ENCODE measurements at regions not wholly inside any gene's neighbourhood (a gene's known extent, or its start where the extent isn't known, plus 50 kb on each side); places are given as distances from the start of the nearest gene placed in this dataset.

DNA sequence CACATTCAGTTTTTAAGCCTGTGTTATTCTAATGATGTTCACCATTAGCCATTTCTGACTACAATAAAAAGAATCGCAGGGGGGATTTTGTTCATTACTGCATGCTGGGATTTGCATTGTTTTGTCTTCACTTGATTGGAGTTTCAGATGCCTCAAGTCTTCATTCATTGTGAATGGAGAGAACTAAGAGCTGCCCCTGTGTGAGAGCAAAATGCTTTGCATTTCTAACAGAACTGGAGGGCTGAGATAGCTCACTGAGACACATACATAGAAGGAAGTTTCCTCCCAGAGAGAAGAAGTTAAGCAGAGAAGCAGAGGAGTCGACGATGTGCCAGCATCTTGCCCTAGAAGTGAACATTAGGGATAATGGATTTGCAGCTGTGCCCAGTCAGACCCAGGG is 113.5 kb upstream of the GATB start:
- H3K27me3 ChIP-seq = no peaks in the 10 kb centered on the region
- no peaks in the 10 kb centered on the region for H3K9me3 ChIP-seq
- H3K4me1 ChIP-seq = no peaks in the 10 kb centered on the region
- H3K4me3 ChIP-seq = no peak overlapping the region
- H3K27ac ChIP-seq = no peak overlapping the region
- TF ChIP-seq CTCF (IDR thresholded peaks at IDR 0.05) = no peak
- no peaks in the 10 kb centered on the region for H3K36me3 ChIP-seq
- no peak for DNase-seq (ENCODE audit: low spot score)

GRCh38 chr4:151866592-151866918 is 105.7 kb upstream of the GATB start:
- Histone ChIP-seq H3K27me3 (no peaks in the 10 kb centered on the region), H3K36me3 (no peaks in the 10 kb centered on the region), H3K27ac (no peak overlapping the region), H3K9me3 (no peaks in the 10 kb centered on the region), H3K4me1 (no peaks in the 10 kb centered on the region), H3K4me3 (no peak overlapping the region)
- no peak for DNase-seq (ENCODE audit: low spot score)
- no peak for TF ChIP-seq CTCF (IDR thresholded peaks at IDR 0.05)

DNA sequence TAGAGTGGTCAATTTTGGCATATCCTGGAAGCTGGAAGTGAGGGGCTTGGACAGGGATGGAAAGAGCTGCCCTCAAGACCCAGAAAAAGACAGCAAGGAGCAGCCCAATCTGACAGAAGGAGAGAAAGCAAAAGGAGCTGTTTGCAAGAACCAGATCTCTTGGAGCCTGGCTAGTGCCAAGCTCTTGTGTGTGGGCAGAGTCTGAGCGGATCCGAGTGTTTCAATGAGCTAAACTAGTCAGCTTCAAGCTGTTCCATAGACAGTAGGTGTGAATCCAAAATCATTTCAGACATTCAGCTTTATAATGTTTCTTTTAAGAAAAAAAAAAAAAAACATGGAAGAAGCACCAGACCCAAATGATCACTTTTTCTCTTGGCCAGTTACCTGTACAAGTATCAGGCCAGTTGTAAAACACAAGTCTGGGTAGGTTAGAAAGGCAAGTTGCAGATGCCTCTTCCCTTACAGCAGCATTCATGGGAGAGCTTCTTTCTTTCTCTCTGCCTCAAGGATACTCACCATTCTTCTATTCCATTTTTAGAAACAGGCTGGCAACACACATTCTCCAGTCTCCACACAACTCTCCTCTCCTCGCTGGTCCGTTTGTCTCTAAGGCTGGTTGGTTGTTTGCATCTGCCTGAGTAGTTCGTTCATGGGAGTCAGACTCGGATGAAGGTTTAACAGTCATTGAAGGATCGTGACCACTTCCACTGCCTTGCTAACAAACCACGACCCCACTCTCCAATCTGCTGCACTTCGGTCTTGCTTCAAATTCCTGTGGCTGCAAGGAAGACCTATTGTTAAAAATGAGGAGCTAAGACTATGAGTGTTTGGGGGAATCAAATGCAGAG is 105.2 kb upstream of the GATB start:
- no peaks in the 10 kb centered on the region for H3K4me1 ChIP-seq
- H3K27me3 ChIP-seq = no peaks in the 10 kb centered on the region
- H3K36me3 ChIP-seq = no peaks in the 10 kb centered on the region
- no peaks in the 10 kb centered on the region for H3K9me3 ChIP-seq
- no peak overlapping the region for H3K27ac ChIP-seq
- no peak for DNase-seq (ENCODE audit: low spot score)
- no peak overlapping the region for H3K4me3 ChIP-seq
- TF ChIP-seq CTCF (IDR thresholded peaks at IDR 0.05) = no peak

- no peak for DNase-seq (ENCODE audit: low spot score)
- H3K27ac ChIP-seq = no peak overlapping the region
- H3K4me3 ChIP-seq = no peak overlapping the region
Observed at GRCh38 chr4:151865312-151865711, 104.5 kb upstream of the GATB start.

DNA sequence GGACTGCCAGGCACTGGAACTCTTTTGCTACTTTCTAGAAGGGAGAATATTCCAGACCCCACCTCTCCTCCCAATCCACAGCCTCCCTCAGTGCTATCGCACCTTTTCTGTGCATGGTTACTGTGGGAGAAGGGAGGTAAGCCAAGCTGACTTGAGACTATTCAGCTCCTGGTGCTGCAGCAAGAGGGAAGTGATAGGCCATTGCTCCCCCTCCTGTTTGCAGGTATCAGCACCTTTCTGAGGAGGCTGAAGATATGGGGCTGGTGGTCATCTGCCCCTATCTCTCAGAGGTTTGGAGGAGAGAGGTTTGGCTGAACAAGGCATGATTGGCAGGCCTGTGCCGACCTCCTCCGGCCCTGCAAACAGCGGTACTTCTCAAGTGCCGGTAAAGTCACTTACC is 103.3 kb upstream of the GATB start:
- Histone ChIP-seq H3K9me3 (no peaks in the 10 kb centered on the region), H3K27me3 (no peaks in the 10 kb centered on the region), H3K36me3 (no peaks in the 10 kb centered on the region), H3K27ac (no peak overlapping the region), H3K4me3 (no peak overlapping the region), H3K4me1 (no peaks in the 10 kb centered on the region)
- no peak for DNase-seq (ENCODE audit: low spot score)
- no peak for TF ChIP-seq CTCF (IDR thresholded peaks at IDR 0.05)

More at GRCh38 chr4:151865312-151865711, 104.5 kb upstream of the GATB start:
- H3K4me1 ChIP-seq = no peaks in the 10 kb centered on the region
- H3K27me3 ChIP-seq = no peaks in the 10 kb centered on the region
- no peak for TF ChIP-seq CTCF (IDR thresholded peaks at IDR 0.05)
- no peaks in the 10 kb centered on the region for H3K9me3 ChIP-seq
- H3K36me3 ChIP-seq = no peaks in the 10 kb centered on the region

GRCh38 chr4:151862766-151863165 is 102.0 kb upstream of the GATB start:
- Histone ChIP-seq H3K4me3 (no peak overlapping the region), H3K4me1 (peaks cover 0 to 2% of the 10 kb centered on the region in 2 donors), H3K9me3 (no peaks in the 10 kb centered on the region), H3K36me3 (no peaks in the 10 kb centered on the region), H3K27ac (no peak overlapping the region), H3K27me3 (no peaks in the 10 kb centered on the region)
- TF ChIP-seq CTCF (IDR thresholded peaks at IDR 0.05) = no peak
- no peak for DNase-seq (ENCODE audit: low spot score)
